IMR-90 (cell line): ENCODE measurements at regions not wholly inside any gene's neighbourhood (a gene's known extent, or its start where the extent isn't known, plus 50 kb on each side); places are given as distances from the start of the nearest gene placed in this dataset.

Source experiments
- ATAC-seq: fragments of 200-7000 bp; cut with Tn5 transposase; 2 replicates; pipeline ENCODE4 v1.9.1; 2020; ENCODE audit warnings: low read depth, mild to moderate bottlenecking, moderate library complexity
- BruUV-seq: library from RNA; stranded (reverse); fragments of 400-500 nt; replicated peaks from 2 replicates; lab custom pipeline; 2021; lab: Mats Ljungman, UMichigan
- CTCF ChIA-PET: fragments of 300-600 bp; formaldehyde crosslinking; extraction: SDS; loops from one replicate; lab custom pipeline; 2021; ENCODE audit warnings: antibody characterized with exemption; lab: Yijun Ruan, JAX
- POLR2A ChIA-PET: fragments of 300-600 bp; sonication (Branson Sonifier 250); formaldehyde crosslinking; loops from one replicate; lab custom pipeline; 2022; ENCODE audit warnings: antibody characterized with exemption; ENCODE audit not compliant: unreplicated experiment; lab: Charles Lee
- DNase-seq: peaks from one replicate; pipeline ENCODE4 v3.0.0; 2013
- H2AFZ ChIP-seq: replicated peaks from 2 replicates; pipeline ENCODE3; 2013; ENCODE audit warnings: low read length, mild to moderate bottlenecking; ENCODE audit not compliant: poor library complexity
- H2AK5ac ChIP-seq: 2 replicates; pipeline ENCODE4 v1.6.1; 2013; ENCODE audit warnings: low read depth, low read length, inconsistent platforms
- H2AK9ac ChIP-seq: replicated peaks from 2 replicates; pipeline ENCODE3; 2013; ENCODE audit warnings: mild to moderate bottlenecking, low read depth, low read length, moderate library complexity; ENCODE audit not compliant: poor library complexity
- H2BK120ac ChIP-seq: 2 replicates; pipeline ENCODE4 v1.6.1; 2013; ENCODE audit warnings: low read depth, low read length, inconsistent platforms
- H2BK15ac ChIP-seq: 3 replicates; pipeline ENCODE4 v1.6.1; 2013; ENCODE audit warnings: low read depth, low read length, inconsistent platforms
- H2BK20ac ChIP-seq: 2 replicates; pipeline ENCODE4 v1.6.1; 2013; ENCODE audit warnings: low read depth, mild to moderate bottlenecking, inconsistent platforms, low read length, moderate library complexity
- H2BK5ac ChIP-seq: 2 replicates; pipeline ENCODE4 v1.6.1; 2013; ENCODE audit warnings: mild to moderate bottlenecking, low read depth, low read length, inconsistent platforms; ENCODE audit not compliant: poor library complexity, severe bottlenecking
- H3K14ac ChIP-seq: replicated peaks from 2 replicates; pipeline ENCODE4 v1.6.1; 2013; ENCODE audit warnings: low read depth, low read length, inconsistent platforms
- H3K18ac ChIP-seq: 2 replicates; pipeline ENCODE4 v1.6.1; 2013; ENCODE audit warnings: low read depth, low read length, control low read depth
- H3K23ac ChIP-seq: 2 replicates; pipeline ENCODE4 v1.6.1; 2013; ENCODE audit warnings: low read depth, low read length, inconsistent platforms
- H3K27ac ChIP-seq: 2 replicates; pipeline ENCODE4 v1.5.1; 2013; ENCODE audit warnings: mild to moderate bottlenecking, control low read depth, low read length; ENCODE audit not compliant: insufficient read depth
- H3K27me3 ChIP-seq: 2 replicates; pipeline ENCODE4 v1.6.1; 2013; ENCODE audit warnings: low read length; ENCODE audit not compliant: control insufficient read depth, insufficient read depth
- H3K36me3 ChIP-seq: 2 replicates; pipeline ENCODE4 v1.6.1; 2013; ENCODE audit warnings: low read length, mixed read lengths; ENCODE audit not compliant: control insufficient read depth, insufficient read depth
- H3K4ac ChIP-seq: 2 replicates; pipeline ENCODE4 v1.6.1; 2013; ENCODE audit warnings: low read depth, low read length, inconsistent platforms
- H3K4me1 ChIP-seq: 2 replicates; pipeline ENCODE4 v1.6.1; 2013; ENCODE audit warnings: low read length, mixed read lengths; ENCODE audit not compliant: control insufficient read depth, insufficient read depth
- H3K4me2 ChIP-seq: 2 replicates; pipeline ENCODE4 v1.6.1; 2013; ENCODE audit warnings: low read depth, mild to moderate bottlenecking, control low read depth, low read length, moderate library complexity
- H3K4me3 ChIP-seq: 2 replicates; pipeline ENCODE4 v1.5.1; 2013; ENCODE audit warnings: low read depth, mild to moderate bottlenecking, control low read depth, low read length, moderate library complexity; ENCODE audit not compliant: insufficient read depth
- H3K56ac ChIP-seq: 2 replicates; pipeline ENCODE4 v1.6.1; 2013; ENCODE audit warnings: low read length, inconsistent platforms; ENCODE audit not compliant: insufficient read depth; ENCODE audit errors: extremely low read depth
- H3K79me1 ChIP-seq, 2 experiments: 2 replicates each; pipeline ENCODE4 v1.6.1; 2013; ENCODE audit warnings: low read length in 2 of 2, inconsistent platforms in 1 of 2, low read depth in 1 of 2
- H3K9ac ChIP-seq: 2 replicates; pipeline ENCODE4 v1.6.1; 2013; ENCODE audit warnings: low read depth, low read length, control low read depth
- H3K9me1 ChIP-seq: 2 replicates; pipeline ENCODE4 v1.6.1; 2013; ENCODE audit warnings: low read length, inconsistent platforms; ENCODE audit not compliant: insufficient read depth
- H3K9me3 ChIP-seq: 2 replicates; pipeline ENCODE4 v1.6.1; 2013; ENCODE audit warnings: low read length; ENCODE audit not compliant: control insufficient read depth, insufficient read depth
- H4K20me1 ChIP-seq: 2 replicates; pipeline ENCODE4 v1.6.1; 2013; ENCODE audit warnings: low read length, inconsistent platforms; ENCODE audit not compliant: insufficient read depth
- H4K5ac ChIP-seq: 2 replicates; pipeline ENCODE4 v1.6.1; 2013; ENCODE audit warnings: mild to moderate bottlenecking, low read depth, low read length, control low read depth
- H4K8ac ChIP-seq, 2 experiments: 2 replicates each; pipeline ENCODE4 v1.6.1; 2013; ENCODE audit warnings: low read depth in 2 of 2, low read length in 2 of 2, control low read depth in 1 of 2, inconsistent platforms in 1 of 2
- H4K91ac ChIP-seq: 2 replicates; pipeline ENCODE4 v1.6.1; 2013; ENCODE audit warnings: low read depth, low read length, inconsistent platforms; ENCODE audit not compliant: insufficient read depth
- NFE2L2 ChIP-seq: fragments of 150-350 bp; IDR thresholded peaks from 2 replicates; pipeline ENCODE4 v1.6.1; 2016; ENCODE audit warnings: low read depth, mild to moderate bottlenecking, low read length
- WGBS, 2 experiments: methylation state at CpG; one replicate each; pipeline versions ENCODE4 v1.1.5 to v1.1.7; 2013; ENCODE audit warnings: missing lambda C conversion rate in 2 of 2; ENCODE audit not compliant: insufficient read length in 1 of 2; ENCODE audit errors: extremely low coverage in 2 of 2; 5-methylcytosine and 5-hydroxymethylcytosine counted together
- dilution Hi-C: fragments of 300-500 bp; cut with HindIII; formaldehyde crosslinking; loops from one replicate; pipeline ENCODE4 v1.14.3; 2018; ENCODE audit warnings: low sequenced_read_pairs; ENCODE audit not compliant: unreplicated experiment
- in situ Hi-C: fragments of 300-500 bp; cut with MboI; formaldehyde crosslinking; loops from 3 replicates; pipeline ENCODE4 v1.14.3; 2019; ENCODE audit warnings: low sequenced_read_pairs, inconsistent platforms, mixed read lengths
- intact Hi-C: fragments of 100-400 bp; cut with micrococcal nuclease; formaldehyde crosslinking; loops from 2 replicates; pipeline ENCODE4 v1.10.0; 2022
- TF ChIP-seq, protein P1 (sequence below): conservative IDR thresholded peaks from 2 replicates; pipeline ENCODE4 v1.5.1; 2012; ENCODE audit warnings: mild to moderate bottlenecking, low read depth, low read length, improper control_type of control experiment

DNA sequence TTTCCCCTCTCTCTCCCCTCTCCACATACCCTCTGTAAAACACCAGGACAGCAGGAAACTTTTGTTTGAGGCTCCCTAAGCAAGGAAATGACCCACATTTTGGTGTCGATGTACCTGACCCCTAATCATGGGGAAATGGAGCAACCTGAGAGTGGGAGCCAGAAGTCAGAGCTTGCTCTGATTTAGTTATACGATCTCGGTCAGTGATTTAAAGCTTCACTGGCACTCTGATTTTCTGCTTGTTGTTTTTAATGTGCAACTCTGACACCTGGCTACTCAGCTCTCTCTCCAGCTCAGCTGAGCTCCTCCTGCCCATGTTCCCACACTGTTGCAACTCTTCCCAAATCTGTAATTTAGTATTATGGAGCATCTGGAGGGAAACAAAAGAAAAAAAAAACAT is 408.6 kb downstream of the ADAM29 start:
- ChIA-PET POLR2A (no interaction called here), CTCF (no interaction called here)
- ATAC-seq (no peak), DNase-seq (no peak)
- intact Hi-C loops: no loop called here
- H2AFZ ChIP-seq: no peak overlapping the region
- no peak overlapping the region for H2AK9ac ChIP-seq
- no peaks in the 10 kb centered on the region for H3K9me1 ChIP-seq
- H2BK15ac ChIP-seq: no peak overlapping the region
- H3K36me3 ChIP-seq: no peaks in the 10 kb centered on the region
- no peak overlapping the region for H2BK5ac ChIP-seq
- TF ChIP-seq NFE2L2: no peak
- TF ChIP-seq, protein P1, sequence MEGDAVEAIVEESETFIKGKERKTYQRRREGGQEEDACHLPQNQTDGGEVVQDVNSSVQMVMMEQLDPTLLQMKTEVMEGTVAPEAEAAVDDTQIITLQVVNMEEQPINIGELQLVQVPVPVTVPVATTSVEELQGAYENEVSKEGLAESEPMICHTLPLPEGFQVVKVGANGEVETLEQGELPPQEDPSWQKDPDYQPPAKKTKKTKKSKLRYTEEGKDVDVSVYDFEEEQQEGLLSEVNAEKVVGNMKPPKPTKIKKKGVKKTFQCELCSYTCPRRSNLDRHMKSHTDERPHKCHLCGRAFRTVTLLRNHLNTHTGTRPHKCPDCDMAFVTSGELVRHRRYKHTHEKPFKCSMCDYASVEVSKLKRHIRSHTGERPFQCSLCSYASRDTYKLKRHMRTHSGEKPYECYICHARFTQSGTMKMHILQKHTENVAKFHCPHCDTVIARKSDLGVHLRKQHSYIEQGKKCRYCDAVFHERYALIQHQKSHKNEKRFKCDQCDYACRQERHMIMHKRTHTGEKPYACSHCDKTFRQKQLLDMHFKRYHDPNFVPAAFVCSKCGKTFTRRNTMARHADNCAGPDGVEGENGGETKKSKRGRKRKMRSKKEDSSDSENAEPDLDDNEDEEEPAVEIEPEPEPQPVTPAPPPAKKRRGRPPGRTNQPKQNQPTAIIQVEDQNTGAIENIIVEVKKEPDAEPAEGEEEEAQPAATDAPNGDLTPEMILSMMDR: no peak
- no peaks in the 10 kb centered on the region for H3K79me1 ChIP-seq
- dilution Hi-C loops: no loop called here
- in situ Hi-C loops: no loop called here
- peaks cover 2% of the 10 kb centered on the region for H3K4me1 ChIP-seq
- H2BK20ac ChIP-seq: no peak overlapping the region
- no peak overlapping the region for H3K23ac ChIP-seq
- no peak overlapping the region for H3K18ac ChIP-seq
- H3K27ac ChIP-seq: no peak overlapping the region
- H3K4me2 ChIP-seq: no peak overlapping the region
- no peak overlapping the region for H2BK120ac ChIP-seq
- no peaks in the 10 kb centered on the region for H3K27me3 ChIP-seq
- no peak overlapping the region for H3K56ac ChIP-seq
- no peaks in the 10 kb centered on the region for H4K20me1 ChIP-seq
- H3K14ac ChIP-seq: no peak overlapping the region
- H4K91ac ChIP-seq: no peak overlapping the region
- no TSS peak for BruUV-seq
- no peak overlapping the region for H4K5ac ChIP-seq
- H3K9ac ChIP-seq: no peak overlapping the region
- H2AK5ac ChIP-seq: no peak overlapping the region
- WGBS, 2 experiments: no CpG with 5 or more reads among the region's 3 CpGs
- H3K9me3 ChIP-seq: no peaks in the 10 kb centered on the region
- H3K4ac ChIP-seq: no peak overlapping the region
- H4K8ac ChIP-seq: no peak overlapping the region
- no peak overlapping the region for H3K4me3 ChIP-seq
